ENCODE measurements at regions not wholly inside any gene's neighbourhood (a gene's known extent, or its start where the extent isn't known, plus 50 kb on each side); places are given as distances from the start of the nearest gene placed in this dataset.

DNA sequence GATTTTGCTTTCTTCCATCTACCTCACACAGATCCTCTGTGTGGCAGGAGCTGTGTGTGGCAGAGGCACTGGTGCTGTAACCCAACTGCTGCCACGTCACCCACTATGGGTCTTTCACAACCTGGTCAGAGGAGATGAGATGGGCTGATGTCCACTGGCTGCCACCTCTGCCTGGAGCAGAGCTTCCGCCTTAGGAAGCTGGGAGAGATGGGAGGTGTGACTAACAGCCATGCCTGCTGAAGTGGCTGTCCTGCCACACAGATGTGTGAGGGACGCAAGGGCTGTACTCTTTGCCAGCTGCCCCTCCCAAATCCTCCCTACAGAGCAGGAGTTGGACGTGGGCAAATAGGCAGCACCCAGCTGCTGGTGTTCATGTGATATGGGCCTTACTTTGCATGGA, 329.5 kb downstream of the GABRB3 start:
- no peaks in the 10 kb centered on the region for H4K20me1 ChIP-seq (ENCODE audit: control insufficient read depth, insufficient read depth, low read depth, low read length)
- no peak overlapping the region for H3K4me3 ChIP-seq (ENCODE audit: low read length)
- H3K27me3 ChIP-seq (ENCODE audit: control insufficient read depth, low read length): no peaks in the 10 kb centered on the region
- no peak overlapping the region for H3K4me2 ChIP-seq (ENCODE audit: low read length)
- H3F3A ChIP-seq (ENCODE audit: control insufficient read depth, insufficient read depth): no peaks in the 10 kb centered on the region
- peaks cover 27% of the 10 kb centered on the region; the same call in 1 of the 2 replicates for H3K9me3 ChIP-seq (ENCODE audit: control insufficient read depth, insufficient read depth, low read length)
- no peak overlapping the region for H3K27ac ChIP-seq (ENCODE audit: low read depth, low read length)
- no peaks in the 10 kb centered on the region for H3K79me2 ChIP-seq (ENCODE audit: control insufficient read depth, low read length)
- no peaks in the 10 kb centered on the region for H3K36me3 ChIP-seq (ENCODE audit: control insufficient read depth, low read length)
- no peaks in the 10 kb centered on the region for H3K9me2 ChIP-seq (replicated peaks; ENCODE audit: control insufficient read depth, low read length)
- no peak for TF ChIP-seq EZH2phosphoT487 (IDR thresholded peaks at IDR 0.05; ENCODE audit: borderline replicate concordance, low read length)
- TF ChIP-seq, protein P1, sequence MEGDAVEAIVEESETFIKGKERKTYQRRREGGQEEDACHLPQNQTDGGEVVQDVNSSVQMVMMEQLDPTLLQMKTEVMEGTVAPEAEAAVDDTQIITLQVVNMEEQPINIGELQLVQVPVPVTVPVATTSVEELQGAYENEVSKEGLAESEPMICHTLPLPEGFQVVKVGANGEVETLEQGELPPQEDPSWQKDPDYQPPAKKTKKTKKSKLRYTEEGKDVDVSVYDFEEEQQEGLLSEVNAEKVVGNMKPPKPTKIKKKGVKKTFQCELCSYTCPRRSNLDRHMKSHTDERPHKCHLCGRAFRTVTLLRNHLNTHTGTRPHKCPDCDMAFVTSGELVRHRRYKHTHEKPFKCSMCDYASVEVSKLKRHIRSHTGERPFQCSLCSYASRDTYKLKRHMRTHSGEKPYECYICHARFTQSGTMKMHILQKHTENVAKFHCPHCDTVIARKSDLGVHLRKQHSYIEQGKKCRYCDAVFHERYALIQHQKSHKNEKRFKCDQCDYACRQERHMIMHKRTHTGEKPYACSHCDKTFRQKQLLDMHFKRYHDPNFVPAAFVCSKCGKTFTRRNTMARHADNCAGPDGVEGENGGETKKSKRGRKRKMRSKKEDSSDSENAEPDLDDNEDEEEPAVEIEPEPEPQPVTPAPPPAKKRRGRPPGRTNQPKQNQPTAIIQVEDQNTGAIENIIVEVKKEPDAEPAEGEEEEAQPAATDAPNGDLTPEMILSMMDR (IDR thresholded peaks at IDR 0.05; ENCODE audit: low read depth, low read length, poor library complexity, severe bottlenecking): no peak
- H3K4me1 ChIP-seq (ENCODE audit: control insufficient read depth, low read length): no peaks in the 10 kb centered on the region

DNA sequence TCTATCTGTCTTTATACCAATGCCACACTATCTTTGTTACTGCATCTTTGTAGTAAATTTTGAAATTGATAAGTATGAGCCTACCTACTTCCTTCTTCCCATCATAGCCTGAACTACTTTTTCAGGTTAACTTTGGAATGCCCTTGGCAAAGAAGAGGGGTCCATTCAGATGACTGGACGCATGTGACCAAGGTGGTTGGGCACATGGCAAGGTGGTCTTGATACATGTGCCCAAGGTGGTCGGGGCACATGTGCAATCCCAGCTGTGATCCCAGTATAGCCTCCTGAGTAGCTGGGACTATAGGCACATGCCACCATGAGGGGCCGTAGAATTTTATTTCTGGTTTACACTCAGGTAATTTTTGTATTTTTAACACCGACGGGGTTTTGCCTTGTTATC, 330.2 kb downstream of the GABRB3 start:
- Histone ChIP-seq H3K4me1 (ENCODE audit: control insufficient read depth, low read length) (no peaks in the 10 kb centered on the region), H3K9me2 (replicated peaks; ENCODE audit: control insufficient read depth, low read length) (no peaks in the 10 kb centered on the region), H3K9me3 (ENCODE audit: control insufficient read depth, insufficient read depth, low read length) (peaks cover 28% of the 10 kb centered on the region; the same call in 1 of the 2 replicates), H4K20me1 (ENCODE audit: control insufficient read depth, insufficient read depth, low read depth, low read length) (no peaks in the 10 kb centered on the region), H3F3A (ENCODE audit: control insufficient read depth, insufficient read depth) (no peaks in the 10 kb centered on the region), H3K27me3 (ENCODE audit: control insufficient read depth, low read length) (no peaks in the 10 kb centered on the region), H3K4me2 (ENCODE audit: low read length) (no peak overlapping the region), H3K4me3 (ENCODE audit: low read length) (no peak overlapping the region), H3K79me2 (ENCODE audit: control insufficient read depth, low read length) (no peaks in the 10 kb centered on the region), H3K36me3 (ENCODE audit: control insufficient read depth, low read length) (no peaks in the 10 kb centered on the region), H3K27ac (ENCODE audit: low read depth, low read length) (no peak overlapping the region)
- no peak for TF ChIP-seq EZH2phosphoT487 (IDR thresholded peaks at IDR 0.05; ENCODE audit: borderline replicate concordance, low read length)
- TF ChIP-seq, protein P1 (IDR thresholded peaks at IDR 0.05; ENCODE audit: low read depth, low read length, poor library complexity, severe bottlenecking): no peak

DNA sequence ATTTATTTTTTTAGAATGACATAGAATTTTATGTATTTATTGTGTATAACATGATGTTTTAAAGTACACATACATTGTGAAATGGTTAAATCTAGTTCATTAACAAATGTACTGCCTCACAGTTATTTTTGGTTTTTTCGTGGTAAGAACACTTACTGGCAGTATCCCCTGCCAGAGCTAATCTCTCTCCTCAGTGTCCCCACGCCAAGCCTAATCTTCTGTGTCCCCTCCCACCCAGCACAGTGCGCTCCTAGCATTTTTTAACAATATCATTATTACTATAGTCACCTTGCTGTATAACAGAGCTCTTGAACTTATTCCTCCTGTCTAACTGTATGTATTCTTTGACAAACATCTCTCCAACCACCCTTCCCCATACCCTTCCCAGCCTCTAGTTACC, 333.2 kb downstream of the GABRB3 start:
- H3K36me3 ChIP-seq (ENCODE audit: control insufficient read depth, low read length): no peaks in the 10 kb centered on the region
- no peaks in the 10 kb centered on the region for H4K20me1 ChIP-seq (ENCODE audit: control insufficient read depth, insufficient read depth, low read depth, low read length)
- H3K27ac ChIP-seq (ENCODE audit: low read depth, low read length): no peak overlapping the region
- H3K79me2 ChIP-seq (ENCODE audit: control insufficient read depth, low read length): no peaks in the 10 kb centered on the region
- H3F3A ChIP-seq (ENCODE audit: control insufficient read depth, insufficient read depth): no peaks in the 10 kb centered on the region
- no peak overlapping the region for H3K4me3 ChIP-seq (ENCODE audit: low read length)
- no peak for TF ChIP-seq EZH2phosphoT487 (IDR thresholded peaks at IDR 0.05; ENCODE audit: borderline replicate concordance, low read length)
- TF ChIP-seq, protein P1 (IDR thresholded peaks at IDR 0.05; ENCODE audit: low read depth, low read length, poor library complexity, severe bottlenecking): no peak
- H3K27me3 ChIP-seq (ENCODE audit: control insufficient read depth, low read length): no peaks in the 10 kb centered on the region
- peaks cover 30% of the 10 kb centered on the region; the same call in 1 of the 2 replicates for H3K9me3 ChIP-seq (ENCODE audit: control insufficient read depth, insufficient read depth, low read length)
- H3K9me2 ChIP-seq (replicated peaks; ENCODE audit: control insufficient read depth, low read length): no peaks in the 10 kb centered on the region
- H3K4me2 ChIP-seq (ENCODE audit: low read length): no peak overlapping the region
- H3K4me1 ChIP-seq (ENCODE audit: control insufficient read depth, low read length): no peaks in the 10 kb centered on the region
